OCI-LY1 (cell line): ENCODE measurements at regions not wholly inside any gene's neighbourhood (a gene's known extent, or its start where the extent isn't known, plus 50 kb on each side); places are given as distances from the start of the nearest gene placed in this dataset.

Experiments used
- CTCF ChIP-seq: fragments of 200-600 bp; sonication (generic), shearing (Covaris generic); IDR thresholded peaks from 2 replicates; pipeline ENCODE4 v1.5.1; 2017; ENCODE audit warnings: mild to moderate bottlenecking, antibody characterized with exemption, low read length, moderate library complexity, mixed read lengths
- EZH2 ChIP-seq: fragments of 200-600 bp; sonication (generic), shearing (Covaris generic); IDR thresholded peaks from 2 replicates; pipeline ENCODE4 v1.8.0; 2017; ENCODE audit warnings: borderline replicate concordance, mixed run types, mild to moderate bottlenecking, antibody characterized with exemption, low read length, moderate library complexity, mixed read lengths

- TF ChIP-seq EZH2, result no peak
- TF ChIP-seq CTCF, result peak; percentile 28; the same call in 1 of the 2 replicates
Observed at GRCh38 chr9:93859431-93860215, 95.5 kb downstream of the BARX1 start.
